ENCODE measurements at regions not wholly inside any gene's neighbourhood (a gene's known extent, or its start where the extent isn't known, plus 50 kb on each side); places are given as distances from the start of the nearest gene placed in this dataset.

GRCh38 chr2:143903172-143903856 is 616.6 kb downstream of the ZEB2 start:
- no peak for DNase-seq

GRCh38 chr2:143901185-143901842 is 618.6 kb downstream of the ZEB2 start:
- no peak for DNase-seq

- DNase-seq: no peak
Observed at GRCh38 chr2:143899987-143900386, 619.9 kb downstream of the ZEB2 start.

GRCh38 chr2:143893371-143893770 is 626.5 kb downstream of the ZEB2 start:
- no peak for DNase-seq

GRCh38 chr2:143891879-143892308 is 628.0 kb downstream of the ZEB2 start:
- DNase-seq: no peak

GRCh38 chr2:143890798-143891197 is 629.1 kb downstream of the ZEB2 start:
- DNase-seq: no peak

- DNase-seq: no peak
Observed at GRCh38 chr2:143889216-143889615, 630.7 kb downstream of the ZEB2 start.

- no peak for DNase-seq
Observed at GRCh38 chr2:143885461-143885860, 634.5 kb downstream of the ZEB2 start.

- no peak for DNase-seq
Observed at GRCh38 chr2:143881246-143881645, 638.7 kb downstream of the ZEB2 start.

GRCh38 chr2:143877876-143878530 is 641.9 kb downstream of the ZEB2 start:
- peak; percentile 86 for DNase-seq

- DNase-seq: peak; percentile 71
Observed at GRCh38 chr2:143877056-143877455, 642.9 kb downstream of the ZEB2 start.

- DNase-seq: no peak
Observed at GRCh38 chr2:143875295-143876233, 644.4 kb downstream of the ZEB2 start.

GRCh38 chr2:143873886-143874285 is 646.0 kb downstream of the ZEB2 start:
- no peak for DNase-seq

- DNase-seq: no peak
Observed at GRCh38 chr2:143870696-143871095, 649.2 kb downstream of the ZEB2 start.

GRCh38 chr2:143856978-143857377 is 662.9 kb downstream of the ZEB2 start:
- DNase-seq: no peak

- no peak for DNase-seq
Observed at GRCh38 chr2:143852759-143853158, 667.2 kb downstream of the ZEB2 start.

GRCh38 chr2:143850084-143850483 is 669.8 kb downstream of the ZEB2 start:
- no peak for DNase-seq

- no peak for DNase-seq
Observed at GRCh38 chr2:143847257-143847656, 672.7 kb downstream of the ZEB2 start.

- DNase-seq: no peak
Observed at GRCh38 chr2:143844986-143845385, 674.9 kb downstream of the ZEB2 start.

- DNase-seq: no peak
Observed at GRCh38 chr2:143843686-143844085, 676.2 kb downstream of the ZEB2 start.

- no peak for DNase-seq
Observed at GRCh38 chr2:143842836-143843235, 677.1 kb downstream of the ZEB2 start.

- no peak for DNase-seq
Observed at GRCh38 chr2:143841935-143842334, 678.0 kb downstream of the ZEB2 start.

GRCh38 chr2:143840601-143841000 is 679.3 kb downstream of the ZEB2 start:
- no peak for DNase-seq
